ENCODE measurements at regions not wholly inside any gene's neighbourhood (a gene's known extent, or its start where the extent isn't known, plus 50 kb on each side); places are given as distances from the start of the nearest gene placed in this dataset.

GRCh38 chr7:96770758-96771157 lies 61.1 kb upstream of the SEM1 start:
- H4K20me1 ChIP-seq (ENCODE audit: insufficient read depth): no peaks in the 10 kb centered on the region
- H3K9ac ChIP-seq (ENCODE audit: low read length): peak overlapping the region; percentile 14
- no peaks in the 10 kb centered on the region for H3K9me2 ChIP-seq (ENCODE audit: insufficient read depth, low read length)
- no peaks in the 10 kb centered on the region for H3K36me3 ChIP-seq (ENCODE audit: insufficient read depth, low read length)
- no peak for TF ChIP-seq SMC3 (conservative IDR thresholded peaks at IDR 0.05; ENCODE audit: poor library complexity)
- TF ChIP-seq MXI1 (conservative IDR thresholded peaks at IDR 0.05; ENCODE audit: poor library complexity, severe bottlenecking): no peak
- no peak for TF ChIP-seq TAF1 (IDR thresholded peaks at IDR 0.05; ENCODE audit: low read depth)
- peak; percentile 26 for TF ChIP-seq RAD21 (conservative IDR thresholded peaks at IDR 0.05)
- TF ChIP-seq REST (IDR thresholded peaks at IDR 0.05; ENCODE audit: borderline replicate concordance): peak; percentile 13
- TF ChIP-seq CTCF (IDR thresholded peaks at IDR 0.05; ENCODE audit: poor library complexity, severe bottlenecking): no peak
- TF ChIP-seq EZH2 (IDR thresholded peaks at IDR 0.05; ENCODE audit: borderline replicate concordance, insufficient read depth, low read length, poor library complexity, severe bottlenecking): no peak
- peak; percentile 46 for TF ChIP-seq POLR2AphosphoS5 (IDR thresholded peaks at IDR 0.05)
- peak; percentile 80 for TF ChIP-seq EP300 (conservative IDR thresholded peaks at IDR 0.05; ENCODE audit: poor library complexity, severe bottlenecking)
- peaks cover 3% of the 10 kb centered on the region for H3F3A ChIP-seq (ENCODE audit: insufficient read depth, low read length, poor library complexity, severe bottlenecking)
- no peaks in the 10 kb centered on the region for H3K27me3 ChIP-seq (ENCODE audit: insufficient read depth, low read depth, low read length)
- H2AFZ ChIP-seq (ENCODE audit: low read depth, low read length): no peak overlapping the region
- H3K79me2 ChIP-seq (replicated peaks; ENCODE audit: insufficient read depth, low read length): no peaks in the 10 kb centered on the region
- no peak overlapping the region for H3K4me3 ChIP-seq (ENCODE audit: low read length)
- H3K27ac ChIP-seq (ENCODE audit: low read length): peak overlapping the region; percentile 75
- H3K9me3 ChIP-seq (ENCODE audit: low read length): no peaks in the 10 kb centered on the region
- H3K4me2 ChIP-seq (ENCODE audit: low read length): no peak overlapping the region

- H3K36me3 ChIP-seq (ENCODE audit: insufficient read depth, low read length): no peaks in the 10 kb centered on the region
- no peak overlapping the region for H2AFZ ChIP-seq (ENCODE audit: low read depth, low read length)
- TF ChIP-seq RAD21 (conservative IDR thresholded peaks at IDR 0.05): peak; percentile 41
- peak; percentile 75 for TF ChIP-seq REST (IDR thresholded peaks at IDR 0.05; ENCODE audit: borderline replicate concordance)
- peak; percentile 95 for TF ChIP-seq EP300 (conservative IDR thresholded peaks at IDR 0.05; ENCODE audit: poor library complexity, severe bottlenecking)
- TF ChIP-seq EZH2 (IDR thresholded peaks at IDR 0.05; ENCODE audit: borderline replicate concordance, insufficient read depth, low read length, poor library complexity, severe bottlenecking): no peak
- no peak for TF ChIP-seq TAF1 (IDR thresholded peaks at IDR 0.05; ENCODE audit: low read depth)
- TF ChIP-seq MXI1 (conservative IDR thresholded peaks at IDR 0.05; ENCODE audit: poor library complexity, severe bottlenecking): peak; percentile 34
- peak; percentile 89 for TF ChIP-seq POLR2AphosphoS5 (IDR thresholded peaks at IDR 0.05)
- peak; percentile 40 for TF ChIP-seq SMC3 (conservative IDR thresholded peaks at IDR 0.05; ENCODE audit: poor library complexity)
- no peak for TF ChIP-seq CTCF (IDR thresholded peaks at IDR 0.05; ENCODE audit: poor library complexity, severe bottlenecking)
Measured at GRCh38 chr7:96772139-96772694, 62.6 kb upstream of the SEM1 start.

More at GRCh38 chr7:96772139-96772694, 62.6 kb upstream of the SEM1 start:
- Histone ChIP-seq H3K4me3 (ENCODE audit: low read length) (peak overlapping the region; percentile 2), H3K9me3 (ENCODE audit: low read length) (no peaks in the 10 kb centered on the region), H3F3A (ENCODE audit: insufficient read depth, low read length, poor library complexity, severe bottlenecking) (peaks cover 3% of the 10 kb centered on the region), H4K20me1 (ENCODE audit: insufficient read depth) (no peaks in the 10 kb centered on the region), H3K27me3 (ENCODE audit: insufficient read depth, low read depth, low read length) (no peaks in the 10 kb centered on the region), H3K4me2 (ENCODE audit: low read length) (peak overlapping the region; percentile 25), H3K9me2 (ENCODE audit: insufficient read depth, low read length) (no peaks in the 10 kb centered on the region), H3K27ac (ENCODE audit: low read length) (peak overlapping the region; percentile 75), H3K9ac (ENCODE audit: low read length) (peak overlapping the region; percentile 25), H3K79me2 (replicated peaks; ENCODE audit: insufficient read depth, low read length) (no peaks in the 10 kb centered on the region)
